ENCODE measurements at regions not wholly inside any gene's neighbourhood (a gene's known extent, or its start where the extent isn't known, plus 50 kb on each side); places are given as distances from the start of the nearest gene placed in this dataset.

GRCh38 chr6:21998582-21998981, 298.3 kb downstream of the PRL start:
- no peak for TF ChIP-seq CTCF (IDR thresholded peaks at IDR 0.05; ENCODE audit: low read depth, low read length)
- no peak for DNase-seq (ENCODE audit: low read depth, low spot score)
- in situ Hi-C loops (cut with HindIII; ENCODE audit: low sequenced_read_pairs): no loop called here
- no peak overlapping the region for H3K4me3 ChIP-seq (ENCODE audit: low read depth, low read length)

GRCh38 chr6:21999012-21999528, 297.8 kb downstream of the PRL start:
- peak; percentile 79 for DNase-seq (ENCODE audit: low read depth, low spot score)
- TF ChIP-seq CTCF (IDR thresholded peaks at IDR 0.05; ENCODE audit: low read depth, low read length): no peak
- in situ Hi-C loops (cut with HindIII; ENCODE audit: low sequenced_read_pairs): no loop called here
- no peak overlapping the region for H3K4me3 ChIP-seq (ENCODE audit: low read depth, low read length)

- no peak for TF ChIP-seq CTCF (IDR thresholded peaks at IDR 0.05; ENCODE audit: low read depth, low read length)
- DNase-seq (ENCODE audit: low read depth, low spot score): no peak
- no peak overlapping the region for H3K4me3 ChIP-seq (ENCODE audit: low read depth, low read length)
- in situ Hi-C loops (cut with HindIII; ENCODE audit: low sequenced_read_pairs): no loop called here
Observed at GRCh38 chr6:21999741-22000140, 297.1 kb downstream of the PRL start.

GRCh38 chr6:22001396-22002027, 295.3 kb downstream of the PRL start:
- in situ Hi-C loops (cut with HindIII; ENCODE audit: low sequenced_read_pairs): no loop called here
- peak; percentile 67 for DNase-seq (ENCODE audit: low read depth, low spot score)
- no peak for TF ChIP-seq CTCF (IDR thresholded peaks at IDR 0.05; ENCODE audit: low read depth, low read length)
- H3K4me3 ChIP-seq (ENCODE audit: low read depth, low read length): no peak overlapping the region

- DNase-seq (ENCODE audit: low read depth, low spot score): peak; percentile 28
- H3K4me3 ChIP-seq (ENCODE audit: low read depth, low read length): no peak overlapping the region
- TF ChIP-seq CTCF (IDR thresholded peaks at IDR 0.05; ENCODE audit: low read depth, low read length): no peak
- in situ Hi-C loops (cut with HindIII; ENCODE audit: low sequenced_read_pairs): no loop called here
Observed at GRCh38 chr6:22003287-22003686, 293.5 kb downstream of the PRL start.

- H3K4me3 ChIP-seq (ENCODE audit: low read depth, low read length): no peak overlapping the region
- no peak for DNase-seq (ENCODE audit: low read depth, low spot score)
- no peak for TF ChIP-seq CTCF (IDR thresholded peaks at IDR 0.05; ENCODE audit: low read depth, low read length)
- in situ Hi-C loops (cut with HindIII; ENCODE audit: low sequenced_read_pairs): no loop called here
Observed at GRCh38 chr6:22006795-22007194, 290.0 kb downstream of the PRL start.
